Natural killer cell (primary cell): ENCODE measurements at regions not wholly inside any gene's neighbourhood (a gene's known extent, or its start where the extent isn't known, plus 50 kb on each side); places are given as distances from the start of the nearest gene placed in this dataset.
"Not testable (repeated sequence)": the region's sequence is repeated elsewhere in the genome, so short reads cannot be mapped to it uniquely, and the experiment has no call there.

ENCODE experiments used
- ATAC-seq, 3 donors: fragments of 150-1000 bp in 2 of 3; fragments of 200-7000 bp in 1 of 3; cut with Tn5 transposase; 1 replicate in 1 of 3; 2 replicates in 2 of 3; pipeline ENCODE4 v1.10.0; 2021; ENCODE audit warnings: mild to moderate bottlenecking in 2 of 3, moderate library complexity in 2 of 3
- DNase-seq, 2 donors: peaks; one replicate each; pipeline versions ENCODE4 v3.0.0 to v3.0.0-alpha.2; 2013 to 2021; ENCODE audit warnings: mixed read lengths in 1 of 2
- H3K27ac ChIP-seq: one replicate; pipeline ENCODE4 v1.5.1; 2013; ENCODE audit warnings: mild to moderate bottlenecking, low read length
- H3K27me3 ChIP-seq: one replicate; pipeline ENCODE4 v1.6.1; 2013; ENCODE audit warnings: low read length; ENCODE audit not compliant: control insufficient read depth, insufficient read depth
- H3K36me3 ChIP-seq: one replicate; pipeline ENCODE4 v1.6.1; 2013; ENCODE audit warnings: low read length; ENCODE audit not compliant: control insufficient read depth, insufficient read depth
- H3K4me1 ChIP-seq: one replicate; pipeline ENCODE4 v1.6.1; 2013; ENCODE audit warnings: low read length; ENCODE audit not compliant: control insufficient read depth, insufficient read depth
- H3K4me3 ChIP-seq: one replicate; pipeline ENCODE4 v1.5.1; 2013; ENCODE audit warnings: low read length
- H3K9me3 ChIP-seq: one replicate; pipeline ENCODE4 v1.6.1; 2013; ENCODE audit warnings: low read length; ENCODE audit not compliant: control insufficient read depth, insufficient read depth
- H3K27ac Mint-ChIP-seq, 2 donors: one replicate each; pipeline ENCODE4 v1.8.0; 2022; ENCODE audit warnings: mild to moderate bottlenecking in 2 of 2, mixed read lengths in 2 of 2, moderate library complexity in 1 of 2
- H3K27me3 Mint-ChIP-seq, 2 donors: one replicate each; pipeline ENCODE4 v1.8.0; 2022; ENCODE audit warnings: low read depth in 2 of 2, mixed read lengths in 2 of 2
- H3K36me3 Mint-ChIP-seq: one replicate; pipeline ENCODE4 v1.8.0; 2022; ENCODE audit warnings: mixed read lengths
- H3K4me1 Mint-ChIP-seq, 2 donors: one replicate each; pipeline ENCODE4 v1.8.0; 2022; ENCODE audit warnings: mixed read lengths in 2 of 2
- H3K4me3 Mint-ChIP-seq: one replicate; pipeline ENCODE4 v1.8.0; 2022; ENCODE audit warnings: mild to moderate bottlenecking, moderate library complexity, mixed read lengths
- H3K9me3 Mint-ChIP-seq, 2 donors: one replicate each; pipeline ENCODE4 v1.8.0; 2022; ENCODE audit warnings: mixed read lengths in 2 of 2
- CTCF ChIP-seq: fragments of 200-600 bp; IDR thresholded peaks from one replicate; pipeline ENCODE4 v1.8.0; 2022; ENCODE audit warnings: antibody characterized with exemption
- WGBS: methylation state at CpG from one replicate; pipeline ENCODE4 v1.1.7; 2013; ENCODE audit warnings: missing lambda C conversion rate; ENCODE audit not compliant: insufficient coverage; 5-methylcytosine and 5-hydroxymethylcytosine counted together
- intact Hi-C: fragments of 100-400 bp; cut with micrococcal nuclease; formaldehyde crosslinking; loops from one replicate; pipeline ENCODE4 v1.14.2; 2022

DNA sequence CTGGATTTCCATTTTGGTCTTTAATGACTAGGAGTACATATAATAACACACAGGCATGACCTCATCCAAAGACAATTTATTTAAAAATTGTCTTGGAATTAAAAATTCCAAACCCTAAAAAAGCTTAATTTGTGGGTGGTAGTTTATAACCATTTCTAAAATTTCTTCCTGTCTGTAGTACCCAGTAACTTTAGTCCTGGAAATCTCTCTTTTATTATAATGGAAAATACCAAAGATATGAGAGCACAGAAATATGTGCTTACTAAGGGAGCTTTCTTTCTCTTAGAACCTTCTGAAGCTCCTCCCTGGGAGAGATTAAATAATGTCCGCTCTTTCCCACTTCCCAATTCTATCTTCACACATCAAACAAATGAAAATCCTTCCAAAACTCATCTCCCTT, 70.5 kb upstream of the PRL start:
- TF ChIP-seq CTCF = no peak
- no peaks in the 10 kb centered on the region for H3K36me3 Mint-ChIP-seq
- Histone ChIP-seq H3K9me3 (no peaks in the 10 kb centered on the region), H3K27me3 (no peaks in the 10 kb centered on the region), H3K4me3 (no peak overlapping the region), H3K4me1 (no peaks in the 10 kb centered on the region), H3K27ac (no peak overlapping the region), H3K36me3 (no peaks in the 10 kb centered on the region)
- no peaks in the 10 kb centered on the region for H3K4me1 Mint-ChIP-seq
- H3K9me3 Mint-ChIP-seq = peaks cover 3 to 6% of the 10 kb centered on the region in 2 donors
- no peak overlapping the region for H3K27ac Mint-ChIP-seq
- no peak overlapping the region for H3K4me3 Mint-ChIP-seq
- DNase-seq (no peak), ATAC-seq (no peak)
- no peaks in the 10 kb centered on the region for H3K27me3 Mint-ChIP-seq
- intact Hi-C loops = no loop called here
- WGBS = 100% methylated on average over 1 of the region's 1 CpG

DNA sequence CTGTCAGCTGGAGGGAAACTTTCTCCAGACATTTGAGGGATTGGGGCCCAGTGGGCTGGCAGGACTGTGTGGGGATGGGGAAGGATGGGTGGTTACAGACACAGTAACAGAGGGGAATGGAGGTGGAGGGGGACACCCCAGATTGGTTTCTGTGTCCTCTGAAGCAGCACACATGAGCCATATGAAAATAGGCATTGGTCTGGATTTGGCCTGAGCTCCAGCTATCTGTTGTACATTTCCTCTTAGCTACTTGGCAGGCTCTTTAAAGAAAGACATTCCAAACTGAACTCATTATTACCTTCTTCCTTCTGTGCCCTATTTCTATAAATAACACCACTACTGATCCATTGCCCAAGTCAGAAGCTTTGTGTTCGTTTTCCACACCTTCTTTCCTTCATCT, 72.0 kb upstream of the PRL start:
- ATAC-seq = no peak
- no peaks in the 10 kb centered on the region for H3K27me3 ChIP-seq
- Mint-ChIP-seq H3K36me3 (no peaks in the 10 kb centered on the region), H3K27ac (no peak overlapping the region), H3K4me1 (no peaks in the 10 kb centered on the region), H3K9me3 (peaks cover 5 to 6% of the 10 kb centered on the region in 2 donors), H3K4me3 (no peak overlapping the region), H3K27me3 (no peaks in the 10 kb centered on the region)
- no peak for DNase-seq
- H3K9me3 ChIP-seq = no peaks in the 10 kb centered on the region
- no peak overlapping the region for H3K4me3 ChIP-seq
- H3K4me1 ChIP-seq = no peaks in the 10 kb centered on the region
- 68% methylated on average over 1 of the region's 1 CpG for WGBS
- TF ChIP-seq CTCF = no peak
- no peaks in the 10 kb centered on the region for H3K36me3 ChIP-seq
- intact Hi-C loops = no loop called here
- no peak overlapping the region for H3K27ac ChIP-seq

DNA sequence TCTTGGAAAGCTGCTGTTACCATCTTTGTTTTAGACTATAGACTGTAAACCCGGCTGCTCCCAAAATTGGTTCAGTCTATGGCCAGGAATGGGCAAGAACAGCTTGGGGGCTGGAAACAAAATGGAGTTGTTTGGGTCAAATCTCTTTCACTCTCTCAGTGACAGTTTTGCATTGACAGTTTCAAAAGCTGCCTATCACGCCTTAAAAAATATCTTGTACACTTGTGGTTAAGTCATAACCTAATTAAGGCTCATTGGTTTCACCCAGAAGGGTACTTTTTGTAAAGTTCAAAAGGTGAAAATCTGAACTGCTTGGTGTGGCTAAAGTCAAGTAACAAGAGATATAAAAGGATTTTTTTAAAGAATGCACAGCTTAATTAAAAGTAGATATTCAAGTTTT, 76.1 kb upstream of the PRL start:
- no peaks in the 10 kb centered on the region for H3K27me3 Mint-ChIP-seq
- ATAC-seq (no peak), DNase-seq (no peak)
- Histone ChIP-seq H3K4me3 (no peak overlapping the region), H3K27me3 (no peaks in the 10 kb centered on the region), H3K9me3 (no peaks in the 10 kb centered on the region), H3K4me1 (no peaks in the 10 kb centered on the region), H3K36me3 (no peaks in the 10 kb centered on the region), H3K27ac (no peak overlapping the region)
- H3K36me3 Mint-ChIP-seq = no peaks in the 10 kb centered on the region
- H3K9me3 Mint-ChIP-seq = peaks cover 6 to 11% of the 10 kb centered on the region in 2 donors
- intact Hi-C loops = no loop called here
- H3K27ac Mint-ChIP-seq = no peak overlapping the region
- WGBS = 41% methylated on average over 2 of the region's 2 CpGs
- H3K4me3 Mint-ChIP-seq = no peak overlapping the region
- no peak for TF ChIP-seq CTCF
- no peaks in the 10 kb centered on the region for H3K4me1 Mint-ChIP-seq

DNA sequence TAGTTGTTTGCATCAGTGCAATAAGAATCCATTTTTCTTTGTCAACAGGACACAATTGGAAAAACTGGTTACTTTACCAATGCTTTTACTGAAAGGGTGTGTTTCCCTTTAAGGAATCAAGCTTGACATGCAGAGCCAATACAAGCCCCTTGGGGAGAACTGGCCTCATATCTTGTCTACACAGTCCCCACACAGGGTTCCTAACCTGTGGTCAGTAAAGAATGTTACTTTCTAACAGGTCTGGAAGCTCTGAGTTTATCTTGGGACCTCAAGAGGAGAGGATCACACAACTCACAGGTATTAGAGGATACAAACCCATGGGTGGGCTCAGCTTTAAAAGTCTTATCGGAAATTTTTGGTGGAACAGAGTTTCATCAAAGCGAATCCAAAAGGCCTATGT, 78.1 kb upstream of the PRL start:
- 95% methylated on average over 2 of the region's 2 CpGs for WGBS

GRCh38 chr6:22376293-22376692, 79.5 kb upstream of the PRL start:
- ATAC-seq, intact Hi-C loops, H3K4me1 Mint-ChIP-seq: not testable (repeated sequence)

More for the DNA sequence above, 78.1 kb upstream of the PRL start:
- H3K36me3 Mint-ChIP-seq, H3K4me1 Mint-ChIP-seq, H3K4me1 ChIP-seq, H3K36me3 ChIP-seq, DNase-seq, H3K9me3 ChIP-seq, H3K27me3 Mint-ChIP-seq, H3K4me3 ChIP-seq, intact Hi-C loops, H3K27me3 ChIP-seq, H3K4me3 Mint-ChIP-seq, ATAC-seq, H3K27ac ChIP-seq, H3K27ac Mint-ChIP-seq: not testable (repeated sequence)
- H3K9me3 Mint-ChIP-seq = peaks cover 6 to 11% of the 10 kb centered on the region in 2 donors

GRCh38 chr6:22378536-22378935, 81.7 kb upstream of the PRL start:
- H3K27me3 Mint-ChIP-seq, DNase-seq, H3K9me3 Mint-ChIP-seq, H3K36me3 ChIP-seq, H3K27me3 ChIP-seq, H3K9me3 ChIP-seq, H3K36me3 Mint-ChIP-seq, H3K4me3 ChIP-seq, H3K4me3 Mint-ChIP-seq, H3K27ac ChIP-seq, H3K27ac Mint-ChIP-seq, intact Hi-C loops, H3K4me1 ChIP-seq, ATAC-seq, H3K4me1 Mint-ChIP-seq: not testable (repeated sequence)
- whole genome bisulfite sequencing = no CpG with 5 or more reads among the region's 1 CpG

More at GRCh38 chr6:22376293-22376692, 79.5 kb upstream of the PRL start:
- not testable (repeated sequence) for H3K4me1 ChIP-seq, H3K36me3 Mint-ChIP-seq, H3K27me3 ChIP-seq, H3K9me3 ChIP-seq, H3K27ac Mint-ChIP-seq, H3K4me3 Mint-ChIP-seq, H3K27ac ChIP-seq, H3K4me3 ChIP-seq, H3K27me3 Mint-ChIP-seq, H3K36me3 ChIP-seq, H3K9me3 Mint-ChIP-seq, DNase-seq
